Keratinocyte (primary cell): ENCODE measurements at regions not wholly inside any gene's neighbourhood (a gene's known extent, or its start where the extent isn't known, plus 50 kb on each side); places are given as distances from the start of the nearest gene placed in this dataset.
"Not testable (repeated sequence)": the region's sequence is repeated elsewhere in the genome, so short reads cannot be mapped to it uniquely, and the experiment has no call there.

Experiments
- DNase-seq: peaks from one replicate; pipeline ENCODE4 v3.0.0-alpha.2; 2011; ENCODE audit warnings: low read depth, missing footprints, low spot score
- FAIRE-seq: peaks from 2 replicates; lab custom pipeline; 2011; peaks lifted over from hg19 to GRCh38; lab: Jason Lieb, UNC
- H2AFZ ChIP-seq: 2 replicates; pipeline ENCODE4 v1.6.0; 2012; ENCODE audit warnings: low read length, control low read depth, inconsistent platforms; ENCODE audit not compliant: control insufficient read depth
- H3K27ac ChIP-seq: 2 replicates; pipeline ENCODE4 v1.5.1; 2011; ENCODE audit warnings: low read length; ENCODE audit not compliant: control insufficient read depth, insufficient read depth
- H3K27me3 ChIP-seq: 3 replicates; pipeline ENCODE4 v1.6.0; 2011; ENCODE audit warnings: low read length; ENCODE audit not compliant: control insufficient read depth, insufficient read depth; ENCODE audit errors: extremely low read depth
- H3K36me3 ChIP-seq, 2 experiments: 2 replicates in 1 of 2; 3 replicates in 1 of 2; pipeline ENCODE4 v1.5.1; 2011; ENCODE audit warnings: low read length in 2 of 2, mild to moderate bottlenecking in 1 of 2; ENCODE audit not compliant: control insufficient read depth in 2 of 2, insufficient read depth in 2 of 2; ENCODE audit errors: extremely low read depth in 1 of 2
- H3K4me1 ChIP-seq: 3 replicates; pipeline ENCODE4 v1.5.1; 2011; ENCODE audit warnings: low read length; ENCODE audit not compliant: control insufficient read depth, insufficient read depth; ENCODE audit errors: extremely low read depth
- H3K4me2 ChIP-seq: 3 replicates; pipeline ENCODE4 v1.6.0; 2011; ENCODE audit warnings: low read depth, low read length; ENCODE audit not compliant: control insufficient read depth, insufficient read depth; ENCODE audit errors: extremely low read depth
- H3K4me3 ChIP-seq, 3 experiments: fragments of 200-600 bp in 1 of 3; sonication (generic) in 1 of 3; 2 replicates in 2 of 3; 3 replicates in 1 of 3; pipeline ENCODE4 v1.5.1; 2011 to 2016; ENCODE audit warnings: low read length in 3 of 3, mild to moderate bottlenecking in 3 of 3, control low read depth in 2 of 3, inconsistent platforms in 1 of 3, low read depth in 1 of 3, mixed read lengths in 1 of 3, mixed run types in 1 of 3, moderate library complexity in 1 of 3; ENCODE audit not compliant: control insufficient read depth in 2 of 3, insufficient read depth in 2 of 3; ENCODE audit errors: extremely low read depth in 1 of 3
- H3K79me2 ChIP-seq: 2 replicates; pipeline ENCODE4 v1.6.0; 2012; ENCODE audit warnings: low read length; ENCODE audit not compliant: control insufficient read depth, insufficient read depth
- H3K9ac ChIP-seq: 3 replicates; pipeline ENCODE4 v1.6.0; 2011; ENCODE audit warnings: low read length; ENCODE audit not compliant: control insufficient read depth, insufficient read depth; ENCODE audit errors: extremely low read depth
- H3K9me1 ChIP-seq: 3 replicates; pipeline ENCODE4 v1.6.0; 2011; ENCODE audit warnings: low read length; ENCODE audit not compliant: control insufficient read depth, insufficient read depth; ENCODE audit errors: extremely low read depth
- H3K9me3 ChIP-seq: 2 replicates; pipeline ENCODE4 v1.5.1; 2012; ENCODE audit warnings: low read depth, low read length; ENCODE audit not compliant: control insufficient read depth
- H4K20me1 ChIP-seq: 3 replicates; pipeline ENCODE4 v1.6.0; 2011; ENCODE audit warnings: low read length; ENCODE audit not compliant: control insufficient read depth, insufficient read depth; ENCODE audit errors: extremely low read depth
- CTCF ChIP-seq, 3 experiments: IDR thresholded peaks in 1 of 3; conservative IDR thresholded peaks in 1 of 3; optimal IDR thresholded peaks in 1 of 3; 2 replicates in 2 of 3; 3 replicates in 1 of 3; pipeline versions ENCODE3 to v1.5.1; 2011; ENCODE audit warnings: low read length in 3 of 3, mild to moderate bottlenecking in 3 of 3, moderate library complexity in 2 of 3, control low read depth in 1 of 3, inconsistent platforms in 1 of 3; ENCODE audit not compliant: insufficient read depth in 2 of 3; ENCODE audit errors: extremely low read depth in 1 of 3
- EZH2 ChIP-seq: IDR thresholded peaks from one replicate; pipeline ENCODE4 v1.6.1; 2012; ENCODE audit warnings: inconsistent platforms, mild to moderate bottlenecking, low read length, moderate library complexity
- dilution Hi-C: fragments of 300-500 bp; cut with MboI; formaldehyde crosslinking; loops from one replicate; pipeline ENCODE4 v1.7.0; 2020; ENCODE audit warnings: low sequenced_read_pairs; ENCODE audit not compliant: extremely low pct_ligation_motif_present

GRCh38 chr12:80015660-80016059 lies 80.8 kb upstream of the PPP1R12A start:
- no peak overlapping the region for H2AFZ ChIP-seq
- dilution Hi-C loops: no loop called here
- FAIRE-seq: no peak

DNA sequence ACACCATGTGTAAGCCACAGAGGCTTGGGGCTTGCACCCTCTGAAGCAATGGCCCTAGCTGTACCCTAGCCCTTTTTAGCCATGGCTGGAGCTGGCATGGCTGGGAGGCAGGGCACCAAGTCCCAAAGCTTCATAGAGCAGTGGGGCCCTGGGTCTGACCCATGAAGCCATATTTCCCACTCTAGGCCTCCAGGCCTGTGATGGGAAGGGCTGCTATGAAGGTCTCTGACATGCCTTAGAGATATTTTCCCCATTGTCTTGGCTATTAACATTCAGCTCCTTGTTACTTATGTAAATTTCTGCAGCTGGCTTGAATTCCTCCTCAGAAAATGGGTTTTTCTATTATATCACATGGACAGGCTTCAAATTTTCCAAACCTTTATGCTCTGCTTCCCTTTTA lies 68.8 kb upstream of the PPP1R12A start:
- H3K9me3 ChIP-seq, DNase-seq, dilution Hi-C loops: not testable (repeated sequence)

More at GRCh38 chr12:80015660-80016059, 80.8 kb upstream of the PPP1R12A start:
- H3K27me3 ChIP-seq: no peaks in the 10 kb centered on the region
- TF ChIP-seq CTCF (optimal IDR thresholded peaks at IDR 0.05 in 1 of 3, IDR thresholded peaks at IDR 0.05 in 1 of 3, conservative IDR thresholded peaks at IDR 0.05 in 1 of 3; ENCODE audit: extremely low read depth in 1 of 3, insufficient read depth in 2 of 3, low read length in 3 of 3) (no peak), EZH2 (no peak)
- H3K4me1 ChIP-seq: no peaks in the 10 kb centered on the region
- no peaks in the 10 kb centered on the region for H3K9me3 ChIP-seq
- no peak overlapping the region for H3K4me2 ChIP-seq
- DNase-seq: no peak
- H3K9ac ChIP-seq: no peak overlapping the region
- H4K20me1 ChIP-seq: no peaks in the 10 kb centered on the region
- no peak overlapping the region for H3K4me3 ChIP-seq
- no peaks in the 10 kb centered on the region for H3K79me2 ChIP-seq
- H3K9me1 ChIP-seq: no peaks in the 10 kb centered on the region
- no peak overlapping the region for H3K27ac ChIP-seq
- no peaks in the 10 kb centered on the region for H3K36me3 ChIP-seq

GRCh38 chr12:80001562-80001961 lies 66.7 kb upstream of the PPP1R12A start:
- no peak overlapping the region for H3K27ac ChIP-seq
- peaks cover 12% of the 10 kb centered on the region for H3K4me1 ChIP-seq
- FAIRE-seq (peak; percentile 74), DNase-seq (no peak)
- no peak overlapping the region for H2AFZ ChIP-seq
- no peaks in the 10 kb centered on the region for H3K36me3 ChIP-seq
- dilution Hi-C loops: no loop called here
- no peak overlapping the region for H3K4me3 ChIP-seq
- no peaks in the 10 kb centered on the region for H3K9me1 ChIP-seq
- H3K79me2 ChIP-seq: no peaks in the 10 kb centered on the region
- H3K9me3 ChIP-seq: no peaks in the 10 kb centered on the region
- peak overlapping the region; percentile 4 for H3K4me2 ChIP-seq
- TF ChIP-seq EZH2: no peak
- no peak for TF ChIP-seq CTCF (optimal IDR thresholded peaks at IDR 0.05 in 1 of 3, IDR thresholded peaks at IDR 0.05 in 1 of 3, conservative IDR thresholded peaks at IDR 0.05 in 1 of 3; ENCODE audit: extremely low read depth in 1 of 3, insufficient read depth in 2 of 3, low read length in 3 of 3)
- no peaks in the 10 kb centered on the region for H4K20me1 ChIP-seq
- no peaks in the 10 kb centered on the region for H3K27me3 ChIP-seq
- H3K9ac ChIP-seq: no peak overlapping the region

More for the DNA sequence above, 68.8 kb upstream of the PPP1R12A start:
- H3K27ac ChIP-seq, H3K9me1 ChIP-seq, H3K27me3 ChIP-seq, H3K9ac ChIP-seq, H3K4me2 ChIP-seq, H3K36me3 ChIP-seq, FAIRE-seq, H4K20me1 ChIP-seq, H3K79me2 ChIP-seq, H3K4me3 ChIP-seq, H2AFZ ChIP-seq: not testable (repeated sequence)
- H3K4me1 ChIP-seq: peaks cover 12% of the 10 kb centered on the region
